LNCaP clone FGC (cell line): ENCODE measurements at regions not wholly inside any gene's neighbourhood (a gene's known extent, or its start where the extent isn't known, plus 50 kb on each side); places are given as distances from the start of the nearest gene placed in this dataset.

Experiments
- DNase-seq: peaks from one replicate; pipeline ENCODE4 v3.0.0-alpha.2; 2011; ENCODE audit warnings: low read depth
- H3K4me3 ChIP-seq: 2 replicates; pipeline ENCODE4 v1.5.1; 2011; ENCODE audit warnings: mild to moderate bottlenecking, low read depth, low read length, control low read depth
- CTCF ChIP-seq: IDR thresholded peaks from 2 replicates; pipeline ENCODE4 v1.5.1; 2012; ENCODE audit warnings: mild to moderate bottlenecking; ENCODE audit not compliant: control insufficient read depth, insufficient read depth; ENCODE audit errors: extremely low read depth

GRCh38 chr20:7257692-7258466 lies 490.4 kb downstream of the BMP2 start:
- no peak for DNase-seq
- TF ChIP-seq CTCF = no peak
- H3K4me3 ChIP-seq = no peak overlapping the region

GRCh38 chr20:7262803-7263202 lies 495.3 kb downstream of the BMP2 start:
- TF ChIP-seq CTCF = no peak
- H3K4me3 ChIP-seq = no peak overlapping the region
- no peak for DNase-seq

GRCh38 chr20:7264137-7264536 lies 496.7 kb downstream of the BMP2 start:
- no peak overlapping the region for H3K4me3 ChIP-seq
- no peak for DNase-seq
- TF ChIP-seq CTCF = no peak

GRCh38 chr20:7269452-7269851 lies 502.0 kb downstream of the BMP2 start:
- no peak overlapping the region for H3K4me3 ChIP-seq
- no peak for TF ChIP-seq CTCF
- DNase-seq = no peak

- no peak for TF ChIP-seq CTCF
- DNase-seq = no peak
- no peak overlapping the region for H3K4me3 ChIP-seq
Measured at GRCh38 chr20:7272512-7272911, 505.0 kb downstream of the BMP2 start.

- DNase-seq = no peak
- TF ChIP-seq CTCF = no peak
- H3K4me3 ChIP-seq = no peak overlapping the region
Measured at GRCh38 chr20:7274870-7275269, 507.4 kb downstream of the BMP2 start.
